NCI-H128 (cell line): ENCODE measurements at regions not wholly inside any gene's neighbourhood (a gene's known extent, or its start where the extent isn't known, plus 50 kb on each side); places are given as distances from the start of the nearest gene placed in this dataset.
"Not testable (repeated sequence)": the region's sequence is repeated elsewhere in the genome, so short reads cannot be mapped to it uniquely, and the experiment has no call there.

ENCODE experiments used
- DNase-seq: peaks from one replicate; lab custom pipeline; 2025; ENCODE audit not compliant: unreplicated experiment; lab: John Stamatoyannopoulos, UW

GRCh38 chr2:224121406-224122067 is 82.5 kb upstream of the SERPINE2 start:
- no peak for DNase-seq

GRCh38 chr2:224120986-224121385 is 81.9 kb upstream of the SERPINE2 start:
- no peak for DNase-seq

GRCh38 chr2:224119846-224120245 is 80.8 kb upstream of the SERPINE2 start:
- DNase-seq, result not testable (repeated sequence)

- DNase-seq, result no peak
Measured at GRCh38 chr2:224114428-224114827, 75.3 kb upstream of the SERPINE2 start.

- DNase-seq, result not testable (repeated sequence)
Measured at GRCh38 chr2:224113930-224114329, 74.8 kb upstream of the SERPINE2 start.

GRCh38 chr2:224111576-224111975 is 72.5 kb upstream of the SERPINE2 start:
- no peak for DNase-seq

- no peak for DNase-seq
Measured at GRCh38 chr2:224110811-224111210, 71.7 kb upstream of the SERPINE2 start.

- no peak for DNase-seq
Measured at GRCh38 chr2:224109751-224110150, 70.7 kb upstream of the SERPINE2 start.

GRCh38 chr2:224106794-224107193 is 67.7 kb upstream of the SERPINE2 start:
- DNase-seq, result no peak

GRCh38 chr2:224104668-224105386 is 65.7 kb upstream of the SERPINE2 start:
- DNase-seq, result no peak

GRCh38 chr2:224103651-224104050 is 64.6 kb upstream of the SERPINE2 start:
- DNase-seq, result no peak

GRCh38 chr2:224102991-224103390 is 63.9 kb upstream of the SERPINE2 start:
- DNase-seq, result no peak

- DNase-seq, result no peak
Measured at GRCh38 chr2:224101820-224102630, 62.9 kb upstream of the SERPINE2 start.

GRCh38 chr2:224099861-224100643 is 61.0 kb upstream of the SERPINE2 start:
- DNase-seq, result no peak

- no peak for DNase-seq
Measured at GRCh38 chr2:224098481-224099230, 59.6 kb upstream of the SERPINE2 start.

- DNase-seq, result no peak
Measured at GRCh38 chr2:224094413-224094812, 55.3 kb upstream of the SERPINE2 start.

GRCh38 chr2:224091671-224092070 is 52.6 kb upstream of the SERPINE2 start:
- DNase-seq, result not testable (repeated sequence)

GRCh38 chr2:224089606-224090005 is 50.5 kb upstream of the SERPINE2 start:
- not testable (repeated sequence) for DNase-seq
